Uterus (tissue), 2 donors: ENCODE measurements at regions not wholly inside any gene's neighbourhood (a gene's known extent, or its start where the extent isn't known, plus 50 kb on each side); places are given as distances from the start of the nearest gene placed in this dataset.

Experiments used
- POLR2A ChIP-seq, 2 donors: fragments of 450-650 bp; IDR thresholded peaks; one replicate each; pipeline ENCODE4 v1.6.1; 2016; ENCODE audit warnings: antibody characterized with exemption in 2 of 2, mild to moderate bottlenecking in 1 of 2, moderate library complexity in 1 of 2
- TF ChIP-seq, protein P1 (sequence below), 4 experiments: fragments of 200-600 bp in 2 of 4; fragments of 450-650 bp in 2 of 4; sonication (generic) in 2 of 4; IDR thresholded peaks; one replicate each; pipeline ENCODE4 v1.5.1; 2016 to 2019; ENCODE audit warnings: antibody characterized with exemption in 4 of 4, mild to moderate bottlenecking in 2 of 4, moderate library complexity in 1 of 4

DNA sequence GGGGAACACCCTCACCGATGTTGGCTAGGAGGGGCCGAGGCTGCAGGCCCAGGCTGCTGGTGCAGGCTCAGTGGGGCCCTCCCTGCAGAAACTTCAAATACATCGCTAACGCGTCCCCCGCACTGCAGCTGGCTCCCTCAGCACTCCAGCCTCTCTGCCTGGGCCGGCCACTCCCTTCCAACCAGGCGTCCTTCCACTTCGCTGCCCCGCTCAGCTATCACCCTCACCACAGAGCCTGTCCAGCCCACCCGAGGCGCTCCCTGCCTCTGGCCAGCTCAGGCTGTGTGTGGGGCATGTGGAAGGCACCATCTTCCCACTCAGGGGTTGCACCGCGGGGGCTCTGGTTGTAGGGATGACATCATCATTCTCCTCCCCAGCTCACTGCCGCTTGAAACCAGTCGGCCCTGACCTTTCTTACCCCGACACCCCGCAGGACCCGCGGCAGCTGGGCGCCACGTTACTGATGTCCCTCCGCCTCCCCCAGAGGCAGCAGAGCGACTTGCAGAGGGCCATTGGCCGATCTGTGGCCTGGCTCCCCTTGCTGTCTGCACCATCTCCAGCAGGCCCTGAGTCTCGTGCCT is 199.9 kb upstream of the RTL1 start:
- TF ChIP-seq, protein P1, sequence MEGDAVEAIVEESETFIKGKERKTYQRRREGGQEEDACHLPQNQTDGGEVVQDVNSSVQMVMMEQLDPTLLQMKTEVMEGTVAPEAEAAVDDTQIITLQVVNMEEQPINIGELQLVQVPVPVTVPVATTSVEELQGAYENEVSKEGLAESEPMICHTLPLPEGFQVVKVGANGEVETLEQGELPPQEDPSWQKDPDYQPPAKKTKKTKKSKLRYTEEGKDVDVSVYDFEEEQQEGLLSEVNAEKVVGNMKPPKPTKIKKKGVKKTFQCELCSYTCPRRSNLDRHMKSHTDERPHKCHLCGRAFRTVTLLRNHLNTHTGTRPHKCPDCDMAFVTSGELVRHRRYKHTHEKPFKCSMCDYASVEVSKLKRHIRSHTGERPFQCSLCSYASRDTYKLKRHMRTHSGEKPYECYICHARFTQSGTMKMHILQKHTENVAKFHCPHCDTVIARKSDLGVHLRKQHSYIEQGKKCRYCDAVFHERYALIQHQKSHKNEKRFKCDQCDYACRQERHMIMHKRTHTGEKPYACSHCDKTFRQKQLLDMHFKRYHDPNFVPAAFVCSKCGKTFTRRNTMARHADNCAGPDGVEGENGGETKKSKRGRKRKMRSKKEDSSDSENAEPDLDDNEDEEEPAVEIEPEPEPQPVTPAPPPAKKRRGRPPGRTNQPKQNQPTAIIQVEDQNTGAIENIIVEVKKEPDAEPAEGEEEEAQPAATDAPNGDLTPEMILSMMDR (IDR thresholded peaks at IDR 0.05) = no peak
- no peak for TF ChIP-seq POLR2A (IDR thresholded peaks at IDR 0.05)
